Activated CD4-positive, alpha-beta T cell treated with anti-CD3 and anti-CD28 coated beads, Interleukin-2, amount 50 U/mL, for 1 hour (primary cell): ENCODE measurements at regions not wholly inside any gene's neighbourhood (a gene's known extent, or its start where the extent isn't known, plus 50 kb on each side); places are given as distances from the start of the nearest gene placed in this dataset.

Experiments
- DNase-seq: peaks from one replicate; pipeline ENCODE4 v3.0.0-alpha.2; 2020

DNA sequence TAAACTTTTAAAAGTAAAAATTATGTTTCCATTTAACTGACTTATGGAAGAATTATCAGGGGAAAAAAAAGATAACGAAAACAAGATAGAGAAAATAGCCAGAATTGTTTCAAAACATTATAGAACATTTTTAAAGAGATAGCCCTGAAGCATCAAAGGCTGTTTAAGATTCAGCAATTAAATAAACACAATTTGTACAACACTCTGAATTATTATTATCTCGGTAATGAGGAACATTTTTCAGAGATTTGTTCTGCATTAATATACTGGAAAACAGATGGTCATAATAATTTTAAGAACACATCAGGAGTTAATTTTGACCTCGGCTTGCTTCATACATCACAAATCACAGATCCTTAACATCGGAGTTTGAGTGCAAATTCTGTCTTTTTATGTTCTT lies 643.8 kb downstream of the SORCS1 start:
- DNase-seq = no peak

DNA sequence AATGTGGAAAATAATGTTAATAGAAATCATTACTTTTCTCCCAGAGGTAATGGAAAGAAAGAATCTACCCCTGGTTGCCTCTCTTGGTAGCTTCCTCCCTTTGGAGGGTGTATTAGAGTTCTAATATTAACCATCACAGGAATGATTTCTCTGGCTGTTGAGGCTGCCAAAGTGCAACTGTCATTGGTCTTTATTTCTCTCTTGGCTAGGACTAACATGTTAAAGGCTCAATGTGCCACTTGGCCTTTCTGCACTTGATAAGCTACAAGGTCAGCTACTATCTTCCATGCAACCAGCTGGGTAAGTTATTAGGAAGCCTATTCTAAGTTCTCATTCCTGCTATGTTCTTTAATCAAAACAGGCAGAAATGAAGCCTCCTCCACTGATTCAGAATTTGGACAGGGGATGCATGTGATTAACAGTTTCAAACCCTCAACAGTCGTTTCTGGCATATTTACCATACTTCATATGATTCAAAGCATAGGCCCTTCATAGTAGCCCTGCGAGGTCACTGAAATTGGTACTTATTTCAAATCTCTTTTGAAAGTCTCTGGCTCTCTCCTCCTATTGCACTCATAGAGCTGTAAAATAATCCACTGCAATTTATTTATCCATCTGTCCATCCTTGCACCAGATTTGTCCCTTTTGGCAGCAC lies 645.0 kb downstream of the SORCS1 start:
- DNase-seq = no peak

DNA sequence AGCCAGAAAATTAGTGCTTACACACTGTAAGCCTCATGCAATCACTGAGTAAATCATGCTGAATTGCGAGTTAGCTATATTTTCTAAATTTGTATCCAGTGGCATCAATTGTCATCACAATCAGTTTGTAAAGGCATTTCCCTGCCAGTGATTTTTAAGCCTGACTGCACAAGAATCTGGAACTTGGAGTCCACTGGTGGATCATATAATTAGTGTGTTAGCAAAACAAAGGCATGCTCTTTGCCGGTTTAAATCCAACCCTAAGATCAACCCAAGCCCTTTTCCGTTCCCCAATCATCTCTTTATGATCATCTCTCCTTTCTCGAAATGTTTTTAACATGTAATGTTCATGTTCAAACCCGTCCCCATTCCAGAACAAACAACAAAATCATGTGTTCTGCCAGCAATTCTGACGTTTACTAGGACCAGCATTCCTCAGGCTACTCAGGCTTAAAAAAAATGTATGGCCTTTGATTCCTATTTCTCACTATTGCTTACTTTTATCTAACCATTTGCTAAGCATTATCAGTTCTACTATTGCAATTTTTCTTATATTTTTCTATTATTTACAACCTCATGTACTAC lies 649.2 kb downstream of the SORCS1 start:
- no peak for DNase-seq

DNA sequence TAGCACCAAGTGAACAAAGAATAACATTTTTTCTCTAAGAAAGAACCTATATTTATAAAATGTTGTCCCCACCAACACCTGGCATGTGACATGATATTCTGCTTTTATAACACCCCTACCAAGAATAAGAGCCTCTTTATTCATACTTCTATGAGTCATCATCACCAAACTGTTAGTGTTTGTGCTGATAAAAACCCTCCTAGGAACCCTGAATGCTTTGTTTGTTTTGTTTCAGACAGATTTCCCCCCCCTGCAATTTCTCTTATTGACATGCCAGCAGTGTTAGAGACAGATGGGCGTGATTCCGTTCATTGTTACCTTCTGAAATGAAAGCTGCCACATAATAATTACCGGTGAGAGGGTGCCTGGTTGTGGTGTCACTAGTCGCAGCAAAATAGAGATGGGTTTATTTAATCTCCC lies 651.1 kb downstream of the SORCS1 start:
- DNase-seq = no peak

DNA sequence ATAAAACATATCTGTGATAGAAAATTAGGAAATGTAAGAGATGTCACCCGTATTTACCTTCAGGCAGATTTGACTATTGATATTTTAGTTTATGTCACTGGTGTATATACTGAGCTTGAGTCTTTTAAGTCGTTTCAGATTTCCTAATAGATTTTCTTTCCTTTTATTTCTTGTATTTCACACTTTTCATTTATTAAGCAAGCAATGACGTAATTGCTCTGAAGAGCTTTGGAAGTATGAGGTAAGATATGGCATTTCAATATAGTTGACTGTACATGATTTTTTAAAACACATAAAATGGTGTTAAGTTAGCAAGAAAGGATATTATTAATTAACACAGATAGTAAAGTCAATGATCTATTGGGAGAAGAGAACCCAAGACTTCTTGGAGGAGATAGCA lies 652.6 kb downstream of the SORCS1 start:
- DNase-seq = no peak

DNA sequence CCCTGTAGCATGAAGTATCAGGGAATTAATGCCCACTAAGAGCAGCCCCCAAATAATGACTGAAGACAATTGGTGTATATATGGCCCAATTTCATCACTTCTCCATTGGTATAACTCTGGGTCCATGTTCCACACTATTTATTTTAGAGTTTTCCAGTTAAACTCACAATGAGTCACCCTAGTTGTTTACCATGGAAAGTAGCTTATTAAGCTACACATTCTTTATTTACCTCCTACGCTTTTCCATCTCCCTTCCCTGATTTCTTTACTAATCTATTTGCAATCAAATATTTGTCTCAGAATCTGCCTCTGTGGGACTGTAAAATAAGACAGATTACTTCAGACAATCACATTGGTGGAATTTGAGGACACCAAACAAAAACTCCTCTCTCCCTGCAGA lies 655.6 kb downstream of the SORCS1 start:
- no peak for DNase-seq

DNA sequence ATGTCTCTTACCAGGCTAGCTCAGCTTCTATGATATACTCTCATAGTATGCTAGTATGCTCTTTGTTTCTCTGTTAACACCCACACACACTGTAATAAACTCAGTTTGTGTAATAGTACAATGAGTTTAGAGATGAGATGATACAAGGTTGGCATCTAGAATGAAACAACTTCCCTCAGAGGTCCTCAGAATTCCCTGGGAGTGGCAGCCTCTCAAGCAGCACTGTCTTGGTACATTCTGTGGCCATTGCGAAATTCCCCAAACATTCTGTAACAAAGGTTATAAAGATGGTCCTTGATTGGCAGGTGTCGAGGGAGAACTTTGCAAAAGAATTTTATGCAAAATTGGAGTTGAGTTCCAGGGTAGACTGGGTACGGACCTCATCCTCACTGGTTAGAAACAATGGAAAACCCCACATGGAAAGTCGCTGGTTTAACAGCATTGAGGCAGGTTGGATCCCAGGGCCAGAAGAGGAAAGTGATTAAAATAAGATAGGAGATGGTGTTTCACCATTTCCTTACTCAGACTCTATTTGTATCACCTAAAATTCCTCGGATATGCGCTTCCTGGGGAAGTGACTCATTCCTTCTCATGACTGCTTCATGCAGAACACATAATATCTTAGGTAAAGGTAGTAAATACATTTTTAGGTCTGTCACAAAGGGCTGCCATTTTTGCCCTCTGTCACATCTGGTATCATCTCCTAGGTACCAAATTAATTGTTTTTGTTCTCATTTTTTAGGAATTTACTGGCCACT lies 657.8 kb downstream of the SORCS1 start:
- no peak for DNase-seq

DNA sequence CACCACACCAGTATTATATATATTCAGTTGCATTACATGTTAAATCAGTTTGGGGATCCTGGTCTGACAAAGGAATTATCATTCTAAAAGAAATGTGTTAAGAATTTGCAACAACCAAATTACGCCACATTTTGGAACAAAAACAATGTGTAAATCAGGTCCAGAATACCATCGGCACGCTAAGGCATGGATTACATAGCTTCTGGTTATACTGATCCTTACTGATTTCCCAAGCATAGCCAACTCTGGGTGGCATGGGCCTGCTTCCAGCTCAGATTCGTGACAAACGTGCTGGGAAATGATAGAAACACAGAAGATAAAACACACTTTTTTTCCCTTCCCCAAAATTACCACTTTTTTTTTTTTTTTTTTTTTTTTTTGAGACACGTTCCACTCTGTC lies 660.0 kb downstream of the SORCS1 start:
- DNase-seq = no peak

DNA sequence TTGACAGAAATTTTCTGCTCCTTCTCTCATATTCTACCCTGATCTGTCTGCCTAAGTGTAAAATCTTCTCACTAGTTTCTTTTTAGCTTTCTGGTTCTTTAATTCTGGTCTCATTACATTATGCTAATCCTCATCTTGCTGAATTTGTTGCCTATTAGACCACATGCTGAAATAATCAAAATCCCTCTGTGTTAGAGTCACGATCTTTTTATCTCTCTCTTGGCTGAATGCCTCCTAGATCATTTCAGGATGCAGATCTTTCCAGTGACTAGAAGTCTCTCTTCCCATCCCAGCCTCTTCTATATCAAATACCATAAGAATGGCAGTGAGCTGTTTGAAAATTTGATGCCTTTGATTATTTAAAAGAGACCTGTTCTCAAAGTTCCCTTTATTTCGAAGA lies 661.9 kb downstream of the SORCS1 start:
- no peak for DNase-seq

DNA sequence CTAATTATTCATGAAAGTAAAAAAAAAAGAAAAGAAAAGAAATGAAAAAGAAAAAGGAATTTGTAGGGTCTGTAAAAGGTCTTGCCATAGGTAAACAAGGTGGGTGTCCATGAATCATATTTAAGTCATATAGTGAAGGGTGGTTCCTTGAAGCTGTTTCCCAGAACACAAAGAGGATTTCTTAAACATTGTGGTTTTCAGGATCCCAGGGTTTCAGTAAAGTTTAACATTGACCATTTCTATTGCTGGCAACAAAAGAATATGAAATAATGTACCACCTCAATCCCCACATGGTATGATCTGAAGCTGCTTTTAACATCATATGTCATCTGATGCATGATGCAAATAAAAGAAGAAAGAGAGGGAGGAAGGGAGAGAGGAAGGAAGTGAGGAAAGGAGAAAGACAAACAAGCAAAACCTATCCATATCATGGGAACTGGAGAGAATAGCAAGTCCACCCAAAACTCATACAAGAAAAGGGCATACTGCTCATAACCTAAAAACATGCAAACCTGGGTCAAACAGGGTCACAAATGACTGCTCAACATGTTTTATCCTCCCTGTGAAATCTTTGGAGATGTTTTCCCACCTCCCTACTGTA lies 663.5 kb downstream of the SORCS1 start:
- no peak for DNase-seq

DNA sequence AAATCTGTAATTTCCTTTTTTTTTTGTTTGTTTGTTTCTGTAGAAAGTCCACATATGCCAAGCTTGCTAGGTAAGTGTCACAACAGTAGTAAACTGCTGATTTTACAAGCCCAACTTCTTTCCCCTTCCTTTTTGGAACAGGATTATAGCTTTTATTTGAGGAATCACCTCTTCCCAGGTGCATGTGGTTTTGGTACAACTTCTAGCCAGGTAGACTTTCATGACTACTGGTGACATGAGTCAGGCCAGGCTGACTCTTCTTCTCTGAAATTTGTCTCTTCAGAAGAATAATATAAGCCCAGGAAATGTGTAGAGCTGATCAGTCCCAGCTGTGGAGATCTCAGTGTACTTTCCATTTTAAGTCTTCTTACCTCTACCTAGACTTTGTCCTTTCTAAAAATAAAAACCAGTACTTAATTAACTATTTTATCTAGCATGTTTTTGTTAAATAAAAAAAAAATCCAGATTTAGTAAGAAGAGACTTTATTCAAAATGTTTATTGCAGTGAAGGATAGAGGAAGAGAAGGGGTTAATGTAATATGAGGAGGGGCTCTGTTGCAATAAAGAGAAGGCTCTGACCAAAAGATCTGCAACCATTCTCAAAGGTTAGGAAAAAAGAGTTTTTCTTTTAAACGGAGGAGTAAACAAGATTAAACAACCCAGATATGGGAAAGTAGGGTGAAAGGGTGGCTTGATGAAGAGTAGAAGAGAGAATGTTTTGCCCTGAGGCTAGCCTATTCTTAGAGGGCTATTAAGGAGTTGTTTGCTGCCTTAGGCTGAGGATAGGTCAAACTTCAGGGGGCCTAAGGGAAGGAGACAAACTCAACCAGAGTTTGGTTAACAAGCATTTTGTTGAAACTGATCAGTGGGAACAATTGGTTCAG lies 664.2 kb downstream of the SORCS1 start:
- DNase-seq = no peak

DNA sequence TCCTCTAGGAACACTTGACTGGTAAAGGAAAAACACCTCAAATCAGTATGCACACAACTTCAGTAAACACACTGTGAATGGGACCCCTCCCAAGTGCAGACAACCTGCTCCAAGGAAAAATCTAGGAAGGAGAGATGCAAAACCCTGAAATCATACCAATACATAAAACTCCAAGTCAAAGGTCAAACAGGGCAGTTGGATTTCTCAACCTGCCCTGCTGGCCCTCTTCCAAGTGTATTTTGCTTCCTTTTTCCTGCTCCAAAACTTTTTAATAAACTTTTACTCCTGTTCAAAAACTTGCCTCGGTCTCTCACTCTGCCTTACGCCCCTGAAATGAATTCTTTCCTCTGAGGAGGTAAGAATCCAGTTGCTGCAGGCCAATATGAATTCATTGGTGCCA lies 665.1 kb downstream of the SORCS1 start:
- no peak for DNase-seq

DNA sequence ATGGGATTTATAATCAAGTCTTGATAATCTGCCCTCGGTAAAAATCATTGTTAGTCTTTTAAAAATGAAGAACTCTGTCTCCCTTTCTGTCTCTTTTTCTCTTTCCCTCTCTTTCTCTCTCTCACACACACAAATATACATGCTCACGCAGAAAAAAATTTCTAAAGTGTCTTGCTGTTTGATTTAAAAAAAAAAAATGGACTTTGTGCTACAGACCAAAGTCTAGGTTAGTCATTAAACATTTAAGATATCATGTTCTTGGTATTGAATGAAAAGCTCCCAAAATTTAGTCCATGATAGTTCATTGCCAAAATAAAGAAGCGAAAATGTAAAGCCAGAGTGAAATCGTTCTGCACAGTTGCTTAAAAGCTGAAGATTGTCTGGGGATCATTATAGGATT lies 665.8 kb downstream of the SORCS1 start:
- DNase-seq = no peak

DNA sequence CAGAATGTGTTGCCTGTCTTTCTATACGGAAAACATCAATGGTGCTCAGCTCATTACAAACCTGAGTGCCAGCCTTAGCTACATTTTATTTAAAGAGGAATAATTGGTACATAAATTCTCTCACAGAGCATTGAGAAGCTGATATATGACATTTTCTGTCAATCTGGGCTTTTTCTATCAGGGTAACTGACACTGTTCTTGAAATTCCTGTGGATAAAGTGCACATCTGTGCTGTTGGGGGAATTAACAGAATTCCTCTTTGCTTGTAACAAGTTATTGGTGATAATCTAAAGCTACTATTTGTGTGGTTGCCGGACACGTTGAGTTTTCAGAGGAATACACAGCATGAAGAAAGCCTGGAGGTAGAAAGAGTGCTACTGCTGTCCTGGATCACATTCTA lies 668.6 kb downstream of the SORCS1 start:
- no peak for DNase-seq

DNA sequence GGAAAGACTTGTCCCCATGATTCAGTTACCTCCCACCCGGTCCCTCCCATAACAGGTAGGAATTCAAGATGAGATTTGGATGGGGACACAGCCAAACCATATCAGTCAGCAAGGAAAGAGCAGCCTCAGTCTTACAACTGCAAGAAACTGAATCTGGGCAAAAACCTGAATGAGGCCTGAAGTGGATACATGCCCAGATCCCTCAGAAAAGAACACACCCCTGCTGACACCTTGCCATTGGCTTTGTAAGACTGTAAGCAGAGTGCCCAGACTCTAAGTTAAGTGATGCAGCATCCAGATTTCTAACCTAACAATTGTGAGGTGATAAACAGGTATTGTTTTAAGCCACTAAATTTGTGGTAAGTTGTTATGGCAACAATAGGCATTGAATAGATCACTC lies 670.8 kb downstream of the SORCS1 start:
- DNase-seq = no peak

DNA sequence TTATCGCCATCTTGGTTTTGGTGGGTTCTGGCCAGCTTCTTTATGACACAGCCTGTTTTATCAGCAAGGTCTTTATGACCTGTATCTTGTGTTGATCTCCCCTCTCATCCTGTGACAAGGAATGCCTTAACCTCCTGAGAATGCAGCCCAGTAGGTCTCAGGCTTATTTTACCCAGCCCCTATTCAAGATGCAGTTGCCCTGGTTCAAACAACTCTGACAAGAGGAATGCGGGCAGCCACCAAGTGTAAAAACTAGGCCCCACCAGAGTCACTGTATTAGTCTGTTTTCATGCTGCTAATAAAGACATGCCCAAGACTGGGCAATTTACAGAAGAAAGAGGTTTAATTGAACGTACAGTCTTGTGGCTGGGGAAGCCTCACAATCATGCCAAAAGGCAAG lies 671.3 kb downstream of the SORCS1 start:
- DNase-seq = no peak

DNA sequence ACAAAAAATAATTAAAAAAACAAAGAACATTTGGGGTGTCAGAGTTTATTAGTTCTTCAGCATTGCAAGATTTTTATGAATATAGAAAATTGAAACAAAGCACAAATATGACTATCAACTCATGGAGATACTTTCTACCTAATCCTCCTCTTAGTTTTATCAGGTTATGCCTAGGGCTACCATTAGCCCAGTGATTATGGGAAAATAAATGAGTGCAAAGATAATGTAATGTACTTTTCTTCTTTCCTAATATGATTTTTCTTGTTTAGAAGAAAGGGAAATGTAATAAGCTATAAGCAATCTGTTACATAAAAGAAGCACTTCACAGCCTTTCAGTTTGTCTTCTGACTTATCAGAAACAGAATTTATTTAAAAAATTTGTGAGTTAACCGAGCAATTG lies 676.8 kb downstream of the SORCS1 start:
- no peak for DNase-seq

DNA sequence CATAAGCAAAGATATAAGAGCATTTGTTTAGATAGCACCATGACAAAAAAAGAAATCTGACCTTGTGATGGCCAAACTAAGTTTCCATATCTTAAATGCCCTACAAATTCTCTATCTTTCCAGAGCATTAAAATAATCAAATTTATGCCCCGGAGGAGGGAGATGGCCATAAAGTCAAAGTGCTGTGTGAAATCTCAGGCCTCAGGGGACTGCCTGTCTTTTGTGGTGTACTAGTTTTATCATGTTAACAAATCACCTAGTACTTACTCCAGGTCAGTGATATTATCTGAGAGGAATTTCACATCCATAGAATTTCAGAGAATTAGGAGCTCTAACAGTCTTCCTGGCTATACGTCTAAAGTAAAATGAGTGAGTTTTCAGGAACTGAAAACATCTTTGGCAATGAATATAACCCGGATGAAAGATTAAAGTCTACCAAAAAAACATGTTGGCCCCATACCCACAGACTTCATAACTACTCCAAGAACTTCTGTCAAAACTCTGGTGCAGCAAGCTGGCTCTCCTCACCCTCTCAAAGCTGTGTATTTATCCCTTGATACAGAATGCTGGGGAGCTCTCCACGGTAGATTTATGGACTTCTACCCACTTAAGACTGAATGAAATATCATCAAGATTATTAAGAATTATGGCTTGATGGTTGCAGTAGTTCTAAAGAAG lies 682.8 kb downstream of the SORCS1 start:
- DNase-seq = no peak

DNA sequence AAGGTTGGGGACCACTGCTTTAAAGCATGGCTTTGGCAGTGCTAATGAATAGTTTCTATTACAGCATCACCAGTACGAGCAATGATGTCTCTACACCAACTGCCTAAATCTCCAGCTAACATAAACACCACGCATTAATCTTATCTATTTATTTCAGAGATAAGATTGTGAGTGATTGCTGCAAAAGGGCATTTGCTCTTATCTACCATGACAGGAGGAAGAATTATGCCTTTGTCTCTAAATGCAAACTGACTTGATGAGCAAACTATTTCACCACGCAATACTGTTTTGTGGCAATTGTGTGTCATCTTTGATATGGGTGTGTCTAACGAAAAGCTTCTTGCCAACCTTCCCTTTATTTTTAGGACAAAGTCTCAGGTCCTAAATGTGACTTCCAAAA lies 684.9 kb downstream of the SORCS1 start:
- DNase-seq = no peak

DNA sequence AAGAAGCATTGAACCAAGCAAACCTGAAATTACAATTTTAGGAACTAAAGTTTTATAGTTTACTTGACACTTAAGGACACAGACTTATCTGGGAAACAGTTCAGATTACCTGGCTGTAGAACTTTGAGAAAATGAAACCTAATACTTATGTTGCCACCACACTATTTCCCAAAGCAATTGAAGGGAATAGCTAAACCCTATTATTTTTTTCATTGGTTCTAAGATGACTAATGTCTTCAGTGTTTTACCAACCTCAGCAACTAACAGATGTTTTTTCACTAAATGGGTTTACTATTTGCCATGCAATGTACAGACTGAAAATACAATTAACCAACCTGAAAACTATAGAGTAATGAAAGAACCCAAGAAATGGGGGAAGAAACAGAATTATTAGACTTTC lies 689.6 kb downstream of the SORCS1 start:
- no peak for DNase-seq

DNA sequence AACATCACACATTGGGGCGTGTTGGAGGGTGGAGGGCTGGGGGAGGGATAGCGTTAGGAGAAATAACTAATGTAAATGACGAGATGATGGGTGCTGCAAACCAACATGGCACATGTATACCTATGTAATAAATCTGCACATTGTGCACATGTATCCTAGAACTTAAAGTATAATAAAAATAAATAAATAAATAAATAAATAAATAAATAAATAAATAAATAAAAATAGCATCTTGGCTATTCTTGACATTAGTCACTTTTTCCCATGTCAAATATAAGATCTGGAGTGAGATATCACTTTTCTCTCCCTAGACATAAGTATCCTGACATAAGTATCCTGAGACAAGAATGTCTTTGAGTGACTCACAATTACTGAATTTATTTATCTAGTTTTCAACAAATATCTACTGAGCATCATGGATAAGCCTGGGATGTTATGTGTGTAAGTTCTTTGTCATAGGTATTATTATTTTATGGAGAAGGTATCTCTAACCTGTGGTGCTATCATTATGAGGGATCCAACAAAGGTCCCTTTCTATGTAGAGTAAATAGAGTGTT lies 691.3 kb downstream of the SORCS1 start:
- DNase-seq = no peak

DNA sequence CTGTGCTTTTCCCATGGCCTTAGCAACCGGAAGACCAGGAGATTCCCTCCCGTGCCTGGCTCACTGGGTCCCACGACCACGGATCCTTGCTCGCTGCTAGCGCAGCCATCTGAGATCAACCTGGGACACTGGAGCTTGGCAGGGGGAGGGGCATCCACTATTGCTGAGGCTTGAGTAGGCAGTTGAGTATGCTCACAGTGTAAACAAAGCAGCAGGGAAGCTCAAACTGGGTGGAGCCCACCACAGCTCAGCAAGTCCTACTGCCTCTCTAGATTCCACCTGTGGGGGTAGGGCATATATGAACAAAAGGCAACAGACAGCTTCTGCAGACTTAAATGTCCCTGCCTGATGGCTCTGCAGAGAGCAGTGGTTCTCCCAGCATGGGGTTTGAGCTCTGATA lies 697.0 kb downstream of the SORCS1 start:
- no peak for DNase-seq
